ENCODE measurements at regions not wholly inside any gene's neighbourhood (a gene's known extent, or its start where the extent isn't known, plus 50 kb on each side); places are given as distances from the start of the nearest gene placed in this dataset.

DNA sequence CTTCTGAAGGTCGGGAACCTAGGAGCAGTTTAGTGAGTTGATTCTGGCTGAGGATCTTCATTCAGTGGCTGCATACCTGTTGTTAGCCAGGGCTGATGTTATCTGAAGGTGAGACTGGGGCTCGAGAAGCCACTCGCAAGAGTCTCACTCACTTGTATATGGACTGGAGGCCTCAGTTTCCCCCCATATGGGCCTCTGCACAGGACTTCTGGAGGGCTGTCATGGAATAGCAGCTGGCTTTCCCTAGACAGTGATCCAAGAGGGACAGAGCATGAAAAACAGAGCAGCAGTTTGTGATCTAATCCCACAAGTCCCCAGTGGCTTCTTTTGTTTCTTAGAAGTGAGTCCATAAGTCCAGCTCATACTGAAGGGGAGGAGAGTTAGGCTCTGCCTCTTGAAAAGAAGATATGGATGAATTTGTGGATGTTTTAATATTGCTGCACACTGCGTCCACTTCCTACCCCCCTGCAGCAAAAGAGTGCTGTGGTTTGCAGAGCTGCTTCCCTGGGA is 623.4 kb downstream of the CDH26 start:
- DNase-seq (ENCODE audit: low spot score): no peak

GRCh38 chr20:60583741-60584140 is 625.5 kb downstream of the CDH26 start:
- no peak for DNase-seq (ENCODE audit: low spot score)

- no peak for DNase-seq (ENCODE audit: low spot score)
Observed at GRCh38 chr20:60584221-60584620, 626.0 kb downstream of the CDH26 start.

DNA sequence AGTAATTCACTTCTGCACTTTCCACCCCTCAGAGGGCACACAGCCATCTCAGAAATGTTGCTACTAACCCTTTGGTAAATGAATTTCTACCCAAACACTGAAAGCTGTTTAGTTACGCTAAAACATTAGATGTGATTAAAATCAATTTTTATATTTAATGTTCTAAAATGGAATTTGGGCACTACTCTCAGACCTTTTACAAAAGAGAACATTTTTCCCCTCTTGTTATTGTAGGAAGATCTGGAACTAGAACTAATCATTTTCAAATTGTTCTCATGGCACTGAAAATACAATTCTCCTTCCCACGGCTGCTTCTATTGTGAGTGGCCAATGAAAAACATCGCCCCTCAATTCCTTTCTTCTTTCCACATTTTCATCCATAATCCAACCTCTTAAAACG is 627.4 kb downstream of the CDH26 start:
- DNase-seq (ENCODE audit: low spot score): no peak

DNA sequence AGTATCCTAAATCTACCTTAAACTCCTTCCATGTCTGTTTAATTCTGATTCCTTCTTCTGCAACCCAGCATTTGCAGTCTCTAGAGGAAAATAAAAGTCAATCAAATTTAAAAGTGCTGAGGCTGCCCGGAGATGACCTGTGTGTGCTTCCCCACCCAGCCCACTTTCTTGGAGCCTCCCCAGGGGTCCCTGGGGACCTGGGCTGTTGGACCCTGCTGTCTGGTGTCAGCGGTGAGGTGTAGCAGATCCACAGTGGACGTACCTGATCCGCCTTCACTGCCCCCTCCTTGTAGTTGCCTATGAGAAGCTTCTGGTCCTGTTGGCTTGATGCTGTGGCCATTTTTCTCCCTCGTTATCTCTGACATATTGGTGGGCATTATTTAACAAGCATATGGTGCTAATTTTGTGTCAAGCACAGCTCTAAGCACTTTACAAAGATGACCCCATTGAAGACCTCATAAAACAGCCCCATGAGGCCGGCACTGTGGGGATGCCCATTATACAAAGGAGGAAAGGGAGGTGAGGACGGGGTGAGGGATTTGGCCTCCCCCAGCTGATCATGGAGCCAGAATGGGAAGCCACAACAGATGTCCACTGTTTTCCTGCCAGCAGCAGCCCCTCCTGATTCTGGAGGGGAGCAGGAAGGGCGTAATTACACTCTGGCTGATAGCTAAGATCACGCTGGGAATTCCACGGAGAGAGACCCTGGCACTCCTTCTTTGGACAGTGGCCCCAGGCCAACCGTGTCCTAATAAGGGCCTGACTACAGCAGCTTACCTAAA is 628.2 kb downstream of the CDH26 start:
- no peak for DNase-seq (ENCODE audit: low spot score)

DNA sequence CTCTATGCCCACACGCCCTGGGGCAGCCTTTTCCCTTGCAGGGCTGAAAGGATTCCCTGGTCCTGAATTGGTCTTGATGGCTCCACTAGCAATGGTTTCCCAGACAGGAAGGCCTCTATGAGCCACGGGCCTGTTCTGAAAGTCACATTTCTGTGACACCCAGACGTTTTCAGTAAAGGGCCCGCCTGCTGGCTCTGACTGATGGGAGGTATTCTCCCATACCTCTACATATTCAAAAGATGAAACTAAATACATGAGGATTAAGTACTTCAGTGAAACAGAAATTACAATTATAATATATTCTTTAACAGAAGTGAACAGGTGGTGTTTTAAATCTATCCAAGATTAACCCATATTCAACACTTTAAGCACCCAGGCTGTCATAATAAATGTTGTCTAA is 629.8 kb downstream of the CDH26 start:
- DNase-seq (ENCODE audit: low spot score): no peak

DNA sequence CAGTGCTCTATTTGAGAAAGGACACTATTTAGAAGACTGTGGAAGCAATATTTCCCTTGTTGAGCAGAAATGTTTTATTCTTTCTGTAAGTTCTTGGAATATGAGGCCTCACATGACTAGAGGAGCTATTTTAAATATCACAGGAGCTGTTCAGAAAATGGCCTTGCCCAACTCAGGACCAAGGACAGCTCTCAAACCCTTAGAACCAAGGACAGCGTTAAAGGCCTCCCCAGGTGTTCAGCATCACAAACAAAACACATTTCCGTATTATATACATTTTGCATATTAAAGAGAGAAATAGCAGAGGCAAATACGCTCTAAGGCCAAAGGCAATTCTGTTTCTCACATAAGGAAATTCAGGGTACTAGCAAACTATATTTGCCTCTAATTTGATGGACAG is 631.4 kb downstream of the CDH26 start:
- DNase-seq (ENCODE audit: low spot score): no peak

GRCh38 chr20:60591172-60591799 is 633.1 kb downstream of the CDH26 start:
- DNase-seq (ENCODE audit: low spot score): no peak

DNA sequence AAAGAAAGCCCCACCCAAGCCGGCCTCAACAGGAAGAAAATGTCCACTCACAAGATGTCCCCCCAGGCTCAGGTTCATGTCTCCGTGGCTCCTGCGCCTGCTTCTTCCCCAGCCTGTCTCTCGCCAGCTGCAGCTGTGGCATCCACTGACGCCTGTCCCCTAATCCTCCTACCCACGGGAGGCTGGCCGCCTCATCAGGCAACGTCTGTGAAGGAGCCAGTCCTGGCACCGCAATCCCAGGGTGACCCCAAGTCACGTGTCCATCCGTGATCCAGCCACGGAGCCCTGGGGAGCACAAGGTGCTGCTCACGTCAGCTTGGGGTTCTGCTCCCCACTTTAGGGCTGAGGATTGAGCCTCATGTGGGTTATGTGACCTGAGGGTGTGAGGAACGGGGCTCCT is 640.3 kb downstream of the CDH26 start:
- DNase-seq (ENCODE audit: low spot score): no peak

DNA sequence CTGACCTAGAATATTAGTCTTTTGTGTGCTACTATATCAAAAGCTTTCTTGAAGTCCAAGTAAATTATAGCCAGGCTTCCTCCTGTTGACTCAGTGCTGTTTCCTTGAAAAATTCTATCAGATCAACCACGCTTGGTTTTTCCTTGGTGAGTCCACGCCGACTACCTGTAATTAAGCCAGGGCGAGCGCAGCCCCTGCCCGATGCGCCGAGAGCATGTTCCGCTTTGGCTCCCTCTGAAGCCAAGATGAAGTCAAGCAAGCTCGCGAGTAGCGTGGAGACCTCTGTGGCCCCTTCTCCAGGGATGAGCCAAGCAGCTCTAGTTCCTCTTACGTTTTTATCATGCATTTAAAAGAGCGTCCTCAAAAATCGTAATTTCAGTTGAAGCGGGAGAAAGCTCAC is 641.2 kb downstream of the CDH26 start:
- DNase-seq (ENCODE audit: low spot score): no peak

- no peak for DNase-seq (ENCODE audit: low spot score)
Observed at GRCh38 chr20:60600036-60600435, 641.8 kb downstream of the CDH26 start.

- DNase-seq (ENCODE audit: low spot score): no peak
Observed at GRCh38 chr20:60624066-60624465, 628.0 kb upstream of the CDH4 start.

GRCh38 chr20:60627751-60628565 is 624.1 kb upstream of the CDH4 start:
- DNase-seq (ENCODE audit: low spot score): no peak

GRCh38 chr20:60628749-60629148 is 623.3 kb upstream of the CDH4 start:
- DNase-seq (ENCODE audit: low spot score): no peak

- no peak for DNase-seq (ENCODE audit: low spot score)
Observed at GRCh38 chr20:60629206-60629605, 622.9 kb upstream of the CDH4 start.

DNA sequence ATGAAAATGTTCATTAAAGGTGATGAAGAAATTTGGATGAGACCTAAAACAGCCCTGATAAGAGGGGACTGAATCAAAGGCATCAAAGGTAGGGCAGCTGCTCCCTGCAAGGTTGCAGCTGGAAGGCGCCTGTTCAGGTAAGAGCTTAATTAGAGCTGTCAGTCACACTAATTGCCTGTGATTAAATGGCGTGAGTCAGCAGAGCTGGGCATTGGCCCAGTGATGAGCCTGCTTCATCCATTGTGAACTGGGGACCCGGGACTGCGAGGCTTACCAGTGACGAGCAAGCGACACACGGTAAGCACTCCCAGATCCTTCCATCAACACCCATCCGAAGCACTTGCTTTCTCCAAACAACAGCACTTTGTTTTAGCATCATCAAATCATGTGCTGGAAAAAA is 621.5 kb upstream of the CDH4 start:
- no peak for DNase-seq (ENCODE audit: low spot score)

DNA sequence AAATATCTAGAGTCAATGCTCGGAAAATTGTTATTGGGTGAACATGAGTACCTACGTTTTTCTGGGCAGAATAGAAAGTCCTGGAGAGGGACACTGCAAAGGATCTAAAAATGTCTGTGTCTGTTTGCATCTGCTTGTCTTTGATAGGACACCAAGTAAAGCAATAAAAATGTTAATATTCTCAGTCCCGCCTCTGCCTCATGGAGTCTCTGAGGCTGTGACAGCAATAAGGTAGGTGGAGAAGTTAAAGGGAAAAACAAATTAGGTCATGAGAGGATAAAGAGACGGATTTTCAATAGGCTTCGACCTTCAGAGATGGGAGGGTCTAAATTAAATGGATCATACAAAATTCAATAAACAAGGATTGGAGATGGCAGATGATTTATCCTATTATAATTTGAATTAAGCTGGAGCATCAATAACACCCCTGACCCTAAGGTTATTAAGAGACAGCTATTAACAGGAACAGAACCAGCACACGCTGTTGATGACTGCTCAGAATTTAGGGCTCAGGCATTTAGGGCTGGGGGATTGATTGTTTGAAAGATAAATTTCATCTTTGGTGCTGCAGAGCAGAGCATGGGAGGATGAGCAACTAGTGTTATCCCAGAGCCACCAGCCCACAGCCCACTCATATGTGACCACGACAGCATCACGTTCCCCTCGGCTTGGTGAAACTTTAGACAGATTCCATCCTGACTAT is 620.3 kb upstream of the CDH4 start:
- DNase-seq (ENCODE audit: low spot score): no peak

GRCh38 chr20:60632391-60633262 is 619.4 kb upstream of the CDH4 start:
- no peak for DNase-seq (ENCODE audit: low spot score)

DNA sequence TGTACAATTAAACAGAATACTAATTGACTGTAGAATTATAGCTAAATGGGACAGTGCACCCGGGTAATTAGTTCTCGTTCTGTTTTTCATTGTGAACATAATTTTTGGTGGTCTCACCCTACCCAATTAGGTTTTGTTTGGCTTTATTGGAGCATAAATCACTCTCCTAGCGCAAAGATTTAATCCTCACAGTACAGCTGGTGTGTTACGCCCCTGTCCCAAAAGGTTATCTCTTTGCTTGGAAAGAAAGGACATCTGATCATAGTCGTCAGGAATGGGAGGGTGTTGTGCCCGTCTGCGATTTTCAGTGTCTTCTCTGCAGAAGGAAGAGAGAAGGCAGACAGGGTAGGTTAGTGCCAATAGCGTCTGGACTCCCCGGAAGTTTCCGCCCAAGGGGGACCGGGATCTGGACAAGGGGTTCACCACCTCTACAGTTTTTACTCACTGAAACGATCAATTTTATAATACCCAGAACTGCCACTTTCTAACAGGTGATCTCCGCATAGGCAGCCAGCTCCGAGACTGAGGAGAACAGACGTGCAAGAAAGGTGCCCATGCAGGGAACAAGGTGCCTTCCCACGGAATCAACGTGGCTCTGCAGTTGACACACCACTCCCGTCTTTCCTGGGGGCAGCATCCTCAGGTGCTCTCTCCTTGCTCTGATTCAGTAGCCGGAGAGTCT is 617.4 kb upstream of the CDH4 start:
- DNase-seq (ENCODE audit: low spot score): no peak

GRCh38 chr20:60636417-60636816 is 615.6 kb upstream of the CDH4 start:
- DNase-seq (ENCODE audit: low spot score): no peak

- no peak for DNase-seq (ENCODE audit: low spot score)
Observed at GRCh38 chr20:60637801-60638200, 614.3 kb upstream of the CDH4 start.

All from ecto neural progenitor cell (in vitro differentiated cells).